Osteoblast (primary cell): ENCODE measurements at regions not wholly inside any gene's neighbourhood (a gene's known extent, or its start where the extent isn't known, plus 50 kb on each side); places are given as distances from the start of the nearest gene placed in this dataset.

Experiments used
- DNase-seq: peaks from one replicate; pipeline ENCODE4 v3.0.0; 2011; ENCODE audit warnings: low spot score, mixed read lengths; ENCODE audit not compliant: insufficient read length; ENCODE audit errors: missing footprints
- H2AFZ ChIP-seq: 2 replicates; pipeline ENCODE4 v1.6.0; 2011; ENCODE audit warnings: mild to moderate bottlenecking, low read length
- H3K27ac ChIP-seq: 2 replicates; pipeline ENCODE4 v1.5.1; 2011; ENCODE audit warnings: mild to moderate bottlenecking, low read depth, low read length, moderate library complexity
- H3K27me3 ChIP-seq: 2 replicates; pipeline ENCODE4 v1.6.0; 2012; ENCODE audit warnings: mild to moderate bottlenecking, control low read depth, inconsistent platforms, low read length, moderate library complexity; ENCODE audit not compliant: insufficient read depth
- H3K36me3 ChIP-seq: 2 replicates; pipeline ENCODE4 v1.5.1; 2011; ENCODE audit warnings: mild to moderate bottlenecking, low read length, control low read depth, moderate library complexity; ENCODE audit not compliant: insufficient read depth
- H3K4me1 ChIP-seq: 2 replicates; pipeline ENCODE4 v1.5.1; 2011; ENCODE audit warnings: mild to moderate bottlenecking, low read length, control low read depth, moderate library complexity; ENCODE audit not compliant: insufficient read depth
- H3K4me2 ChIP-seq: 2 replicates; pipeline ENCODE4 v1.6.0; 2011; ENCODE audit warnings: mild to moderate bottlenecking, low read length; ENCODE audit not compliant: insufficient read depth
- H3K4me3 ChIP-seq: fragments of 200-600 bp; sonication (generic); 3 replicates; pipeline ENCODE4 v1.5.1; 2012; ENCODE audit warnings: mild to moderate bottlenecking, low read length, inconsistent platforms; ENCODE audit not compliant: insufficient read depth
- H3K79me2 ChIP-seq: 2 replicates; pipeline ENCODE4 v1.6.0; 2012; ENCODE audit warnings: mild to moderate bottlenecking, low read length, control low read depth, inconsistent platforms; ENCODE audit not compliant: insufficient read depth
- H3K9me3 ChIP-seq: 2 replicates; pipeline ENCODE4 v1.5.1; 2011; ENCODE audit warnings: low read depth, low read length, control low read depth
- H4K20me1 ChIP-seq: 2 replicates; pipeline ENCODE4 v1.6.0; 2012; ENCODE audit warnings: mild to moderate bottlenecking, low read length, control low read depth; ENCODE audit not compliant: insufficient read depth
- CTCF ChIP-seq: IDR thresholded peaks from 2 replicates; pipeline ENCODE4 v1.5.1; 2011; ENCODE audit warnings: mild to moderate bottlenecking, low read depth, low read length, moderate library complexity; ENCODE audit errors: extremely low read depth

- no peak for DNase-seq
- no peak for TF ChIP-seq CTCF
- no peaks in the 10 kb centered on the region for H4K20me1 ChIP-seq
Observed at GRCh38 chr12:83390186-83390585, 703.5 kb downstream of the TMTC2 start.

GRCh38 chr12:83389237-83389996 is 702.7 kb downstream of the TMTC2 start:
- H3K79me2 ChIP-seq = no peaks in the 10 kb centered on the region
- H3K4me3 ChIP-seq = no peak overlapping the region
- H3K4me1 ChIP-seq = no peaks in the 10 kb centered on the region
- no peak for DNase-seq
- H2AFZ ChIP-seq = no peak overlapping the region
- no peak for TF ChIP-seq CTCF
- no peak overlapping the region for H3K27ac ChIP-seq
- H3K4me2 ChIP-seq = no peak overlapping the region
- no peaks in the 10 kb centered on the region for H3K36me3 ChIP-seq
- no peaks in the 10 kb centered on the region for H4K20me1 ChIP-seq
- H3K9me3 ChIP-seq = peaks cover 4% of the 10 kb centered on the region
- no peaks in the 10 kb centered on the region for H3K27me3 ChIP-seq

More at GRCh38 chr12:83390186-83390585, 703.5 kb downstream of the TMTC2 start:
- no peaks in the 10 kb centered on the region for H3K79me2 ChIP-seq
- H3K36me3 ChIP-seq = no peaks in the 10 kb centered on the region
- H2AFZ ChIP-seq = no peak overlapping the region
- no peaks in the 10 kb centered on the region for H3K27me3 ChIP-seq
- H3K4me2 ChIP-seq = no peak overlapping the region
- H3K9me3 ChIP-seq = peaks cover 4% of the 10 kb centered on the region
- H3K4me3 ChIP-seq = no peak overlapping the region
- H3K4me1 ChIP-seq = no peaks in the 10 kb centered on the region
- H3K27ac ChIP-seq = no peak overlapping the region

GRCh38 chr12:83388551-83388950 is 701.8 kb downstream of the TMTC2 start:
- DNase-seq = no peak
- no peaks in the 10 kb centered on the region for H3K27me3 ChIP-seq
- H3K4me3 ChIP-seq = no peak overlapping the region
- no peak overlapping the region for H2AFZ ChIP-seq
- H3K9me3 ChIP-seq = peaks cover 4% of the 10 kb centered on the region
- no peaks in the 10 kb centered on the region for H3K4me1 ChIP-seq
- no peak overlapping the region for H3K4me2 ChIP-seq
- no peaks in the 10 kb centered on the region for H3K36me3 ChIP-seq
- no peaks in the 10 kb centered on the region for H4K20me1 ChIP-seq
- H3K27ac ChIP-seq = no peak overlapping the region
- TF ChIP-seq CTCF = no peak
- H3K79me2 ChIP-seq = no peaks in the 10 kb centered on the region

GRCh38 chr12:83386527-83387264 is 700.0 kb downstream of the TMTC2 start:
- Histone ChIP-seq H4K20me1 (no peaks in the 10 kb centered on the region), H3K36me3 (no peaks in the 10 kb centered on the region), H3K9me3 (peaks cover 4% of the 10 kb centered on the region), H3K27ac (no peak overlapping the region), H3K4me3 (no peak overlapping the region), H3K4me1 (no peaks in the 10 kb centered on the region), H2AFZ (no peak overlapping the region), H3K27me3 (no peaks in the 10 kb centered on the region), H3K4me2 (no peak overlapping the region), H3K79me2 (no peaks in the 10 kb centered on the region)
- TF ChIP-seq CTCF = no peak
- DNase-seq = no peak
